ENCODE measurements at regions not wholly inside any gene's neighbourhood (a gene's known extent, or its start where the extent isn't known, plus 50 kb on each side); places are given as distances from the start of the nearest gene placed in this dataset.
"Not testable (repeated sequence)": the region's sequence is repeated elsewhere in the genome, so short reads cannot be mapped to it uniquely, and the experiment has no call there.

DNA sequence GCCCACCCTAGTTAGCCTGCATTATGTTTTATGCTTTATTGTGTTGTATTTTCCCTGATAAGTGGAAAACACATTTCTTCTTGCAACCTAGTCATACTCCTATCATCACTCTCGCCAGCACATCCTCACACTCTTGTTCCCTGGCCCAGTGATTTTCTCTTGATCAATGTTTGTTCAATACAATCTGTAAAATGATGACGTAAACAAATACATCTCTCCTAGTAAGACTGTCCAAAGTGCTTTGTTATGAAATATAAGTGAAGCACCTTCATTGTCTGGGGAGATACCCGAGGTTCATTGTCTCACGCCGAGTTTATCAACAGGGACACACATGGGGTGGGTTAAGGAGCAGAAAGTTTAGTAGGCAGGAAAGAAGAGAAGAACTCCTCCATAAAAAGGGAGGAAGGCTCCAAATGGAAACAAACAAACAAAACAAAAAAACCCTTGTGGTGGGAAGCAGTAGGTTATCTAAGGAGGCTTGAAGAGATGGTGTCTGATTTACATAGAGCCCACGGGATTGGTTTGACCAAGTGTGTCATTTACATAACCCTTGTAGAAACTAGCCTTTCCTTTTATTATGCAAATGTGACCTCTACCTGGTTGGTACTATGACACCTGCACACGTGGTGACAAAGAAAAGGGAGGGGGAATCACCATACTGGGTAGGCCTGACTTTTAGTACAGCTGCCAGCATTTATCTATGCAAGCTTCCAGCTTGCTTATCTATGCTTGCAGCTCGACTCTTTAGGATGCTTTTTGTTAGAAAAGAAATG, 1317.9 kb upstream of the SPRY2 start:
- in situ Hi-C loops (cut with HindIII; ENCODE audit: low sequenced_read_pairs), result no loop called here

DNA sequence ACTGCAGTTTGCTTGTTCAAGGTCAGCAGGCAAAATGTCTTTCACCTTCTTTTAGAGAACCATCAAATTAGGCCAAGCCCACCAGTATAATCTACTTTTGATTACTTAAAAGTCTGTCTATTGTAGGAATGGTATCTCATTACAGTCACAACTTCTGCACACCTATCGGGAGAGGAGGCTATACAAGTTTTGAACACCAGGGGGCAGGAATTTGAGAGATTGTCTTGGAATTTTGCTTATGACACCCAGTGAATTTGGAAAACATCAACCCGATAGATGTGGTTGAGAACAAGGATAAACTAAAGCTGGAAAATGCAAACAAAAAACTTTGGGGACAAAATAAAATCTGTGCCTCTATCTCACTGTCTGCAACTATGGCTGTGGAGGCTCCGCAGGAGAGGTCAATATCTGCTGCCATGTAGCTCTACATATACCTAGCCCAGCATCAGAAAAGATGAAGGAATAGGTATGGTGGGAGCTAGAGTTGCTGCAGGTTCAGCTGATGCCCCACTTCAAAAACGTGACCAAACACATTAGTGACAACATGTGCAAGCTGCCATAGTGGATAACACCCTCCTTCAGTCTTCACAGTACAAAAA, 1299.2 kb upstream of the SPRY2 start:
- in situ Hi-C loops (cut with HindIII; ENCODE audit: low sequenced_read_pairs), result no loop called here

DNA sequence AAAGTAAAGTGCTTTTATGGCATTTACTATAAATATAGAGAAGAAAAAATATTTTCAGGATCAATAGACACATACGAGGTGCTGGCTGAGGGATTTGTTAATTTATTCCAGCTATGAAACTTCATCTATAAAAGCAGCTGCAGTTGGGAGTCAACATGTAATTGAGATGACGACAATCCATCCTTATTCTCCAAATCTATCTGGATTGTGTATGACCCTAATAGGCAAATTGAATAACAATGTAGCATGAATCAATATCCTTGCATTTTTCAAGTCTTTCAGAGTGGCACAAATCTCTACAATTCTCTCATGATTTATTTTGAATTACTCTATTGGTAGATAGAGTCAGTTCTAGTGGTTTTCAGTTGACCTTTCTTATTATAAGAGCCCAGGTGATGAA, 1296.5 kb upstream of the SPRY2 start:
- in situ Hi-C loops (cut with HindIII; ENCODE audit: low sequenced_read_pairs), result no loop called here

DNA sequence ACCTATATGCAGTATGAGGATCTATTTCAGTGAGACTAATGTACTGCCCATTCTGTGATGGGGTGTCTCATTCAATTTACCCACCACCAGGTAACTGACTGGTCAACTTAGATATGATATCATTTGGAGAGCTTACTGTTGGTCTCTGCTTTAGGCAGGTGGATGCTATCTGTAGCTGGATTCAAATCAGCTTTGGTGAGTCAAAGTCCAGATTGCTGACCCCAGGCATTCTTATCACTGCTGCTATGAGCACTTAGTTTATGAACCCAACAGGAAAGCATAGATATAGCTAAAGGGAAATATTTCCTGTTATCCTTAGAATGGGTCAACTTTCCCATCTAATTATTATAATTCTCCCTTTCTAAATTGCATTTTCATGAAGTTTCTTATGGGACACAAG, 1295.2 kb upstream of the SPRY2 start:
- in situ Hi-C loops (cut with HindIII; ENCODE audit: low sequenced_read_pairs), result no loop called here

DNA sequence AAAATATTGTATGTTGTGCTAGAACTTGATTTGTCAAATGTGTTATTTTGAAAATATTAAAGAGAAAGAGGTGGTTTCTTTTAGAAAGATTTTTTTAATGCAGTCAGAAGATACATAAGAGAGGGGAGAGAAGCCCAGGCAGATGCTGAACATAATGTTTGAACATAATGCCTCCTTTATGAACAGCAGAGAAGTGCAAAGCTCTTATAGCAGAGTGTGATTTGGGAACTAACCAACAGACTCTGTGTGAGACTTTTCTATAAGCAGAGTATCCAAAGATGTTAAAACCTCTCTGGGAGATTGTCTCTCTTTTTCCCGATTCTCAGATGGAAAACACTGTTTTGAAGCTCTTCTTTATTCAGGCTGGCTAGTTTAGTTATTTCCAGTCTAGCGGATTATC, 1274.1 kb upstream of the SPRY2 start:
- in situ Hi-C loops (cut with HindIII; ENCODE audit: low sequenced_read_pairs), result no loop called here

DNA sequence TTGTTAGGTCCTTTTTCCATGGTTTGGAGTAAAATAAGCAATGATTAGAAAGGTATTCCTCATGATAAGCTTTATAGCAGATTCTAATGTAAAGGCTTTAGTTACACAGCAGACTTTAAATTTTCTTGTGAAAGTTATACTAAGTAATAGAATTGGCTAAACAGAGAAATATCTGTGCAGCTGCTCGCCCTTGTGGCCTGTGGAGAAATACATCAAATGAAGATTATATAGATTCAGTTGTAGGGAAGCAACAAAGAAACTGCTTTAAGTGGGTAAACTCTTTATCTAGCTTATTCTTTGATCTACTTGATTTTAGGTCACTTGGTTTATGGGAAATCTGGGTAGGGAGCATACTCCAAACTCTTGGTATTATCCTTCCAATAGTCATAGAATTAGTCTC, 1269.7 kb upstream of the SPRY2 start:
- in situ Hi-C loops (cut with HindIII; ENCODE audit: low sequenced_read_pairs), result no loop called here

DNA sequence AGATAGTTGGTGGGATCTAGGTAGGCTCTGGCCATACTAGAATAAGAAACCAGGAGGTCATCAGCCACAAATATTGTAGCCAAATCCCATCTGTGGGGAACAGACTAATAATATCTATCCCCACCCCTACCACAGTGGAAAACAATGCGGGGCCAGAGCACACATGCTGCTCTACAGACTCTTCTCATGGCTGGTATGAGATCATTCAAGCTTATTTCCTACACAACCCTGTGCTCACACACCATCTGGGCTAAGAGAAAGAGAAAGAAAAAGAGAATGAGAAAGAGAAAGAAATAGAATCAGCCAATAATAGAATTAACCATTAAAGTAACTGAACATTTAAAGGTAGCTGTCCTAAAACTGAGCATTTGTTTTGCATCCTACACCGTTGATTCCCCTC, 1268.4 kb upstream of the SPRY2 start:
- in situ Hi-C loops (cut with HindIII; ENCODE audit: low sequenced_read_pairs), result no loop called here

DNA sequence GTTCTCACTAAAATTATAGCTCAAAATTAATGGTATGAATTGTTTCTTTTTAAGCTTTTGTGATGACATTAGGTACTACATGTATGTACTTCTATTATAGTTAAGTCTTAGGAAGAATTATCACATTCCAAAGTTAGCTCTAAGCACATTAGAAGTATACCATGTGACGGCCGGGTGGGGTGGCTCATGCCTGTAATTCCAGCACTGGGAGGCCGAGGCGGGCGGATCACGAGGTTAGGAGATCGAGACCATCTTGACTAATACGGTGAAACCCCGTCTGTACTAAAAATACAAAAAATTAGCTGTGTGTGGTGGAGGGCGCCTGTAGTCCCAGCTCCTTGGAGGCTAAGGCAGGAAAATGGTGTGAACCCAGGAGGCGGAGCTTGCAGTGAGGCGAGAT, 1265.1 kb upstream of the SPRY2 start:
- in situ Hi-C loops (cut with HindIII; ENCODE audit: low sequenced_read_pairs), result no loop called here

DNA sequence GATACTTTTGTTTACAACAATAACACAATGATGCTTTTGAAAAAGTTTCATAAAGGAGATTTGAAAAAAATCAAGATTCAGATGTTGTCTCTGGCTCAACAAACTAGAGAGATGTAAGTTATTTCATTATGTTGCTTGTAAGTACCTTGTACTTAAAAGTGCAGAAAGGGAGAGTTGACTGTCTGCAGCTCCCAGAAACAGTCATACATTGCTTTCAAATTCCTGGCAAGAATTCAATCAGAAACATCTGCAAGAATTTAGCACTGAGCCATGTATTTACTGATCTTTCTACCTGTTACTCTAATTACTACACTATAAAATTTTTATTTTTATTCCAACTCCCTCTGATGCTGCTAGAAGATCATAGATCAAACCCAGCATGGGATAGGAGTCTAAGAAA, 1261.3 kb upstream of the SPRY2 start:
- in situ Hi-C loops (cut with HindIII; ENCODE audit: low sequenced_read_pairs), result no loop called here

DNA sequence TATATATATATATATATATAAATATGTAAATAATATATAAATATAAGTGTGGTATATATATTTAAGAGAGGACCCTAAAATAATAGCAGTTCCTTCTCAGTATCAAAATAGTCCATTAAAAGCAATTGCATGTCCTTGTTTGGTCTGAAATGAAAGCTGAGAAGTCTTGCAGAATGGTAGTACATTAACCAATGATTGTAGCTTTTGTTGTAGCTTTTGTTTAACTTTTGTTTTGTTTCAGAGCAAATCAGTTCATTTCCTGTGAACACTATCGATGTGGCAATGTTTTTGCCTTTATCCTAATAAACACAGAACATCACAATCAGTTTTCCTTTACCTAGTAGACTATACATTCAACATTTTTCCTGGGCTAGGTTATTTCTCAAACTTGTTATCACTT, 1256.2 kb upstream of the SPRY2 start:
- in situ Hi-C loops (cut with HindIII; ENCODE audit: low sequenced_read_pairs), result no loop called here

DNA sequence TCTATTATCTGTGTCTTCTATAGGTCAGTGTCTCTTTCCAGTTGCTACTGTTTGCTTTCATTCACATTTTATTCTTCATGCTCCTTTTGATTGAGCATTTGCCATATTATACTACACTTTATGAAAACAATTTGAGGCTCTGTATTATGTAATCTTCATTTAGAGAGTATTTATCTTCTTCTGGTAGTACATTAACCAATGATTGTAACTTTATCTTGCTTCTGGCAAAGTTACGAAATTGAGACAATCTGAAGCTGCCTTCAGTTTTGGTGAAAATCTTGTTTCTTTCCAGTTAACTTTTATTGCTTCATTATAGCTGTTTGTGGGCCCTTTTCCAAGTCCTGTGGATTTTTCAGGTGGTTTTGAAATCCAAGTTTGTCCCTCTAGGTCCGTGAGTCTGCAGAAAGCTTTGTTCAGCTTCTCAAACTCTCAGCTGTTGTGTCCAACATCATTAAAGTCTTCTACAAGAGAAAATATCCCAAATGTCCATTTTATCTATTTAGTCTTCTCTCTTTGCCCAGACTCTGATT, 1255.4 kb upstream of the SPRY2 start:
- in situ Hi-C loops (cut with HindIII; ENCODE audit: low sequenced_read_pairs), result no loop called here

DNA sequence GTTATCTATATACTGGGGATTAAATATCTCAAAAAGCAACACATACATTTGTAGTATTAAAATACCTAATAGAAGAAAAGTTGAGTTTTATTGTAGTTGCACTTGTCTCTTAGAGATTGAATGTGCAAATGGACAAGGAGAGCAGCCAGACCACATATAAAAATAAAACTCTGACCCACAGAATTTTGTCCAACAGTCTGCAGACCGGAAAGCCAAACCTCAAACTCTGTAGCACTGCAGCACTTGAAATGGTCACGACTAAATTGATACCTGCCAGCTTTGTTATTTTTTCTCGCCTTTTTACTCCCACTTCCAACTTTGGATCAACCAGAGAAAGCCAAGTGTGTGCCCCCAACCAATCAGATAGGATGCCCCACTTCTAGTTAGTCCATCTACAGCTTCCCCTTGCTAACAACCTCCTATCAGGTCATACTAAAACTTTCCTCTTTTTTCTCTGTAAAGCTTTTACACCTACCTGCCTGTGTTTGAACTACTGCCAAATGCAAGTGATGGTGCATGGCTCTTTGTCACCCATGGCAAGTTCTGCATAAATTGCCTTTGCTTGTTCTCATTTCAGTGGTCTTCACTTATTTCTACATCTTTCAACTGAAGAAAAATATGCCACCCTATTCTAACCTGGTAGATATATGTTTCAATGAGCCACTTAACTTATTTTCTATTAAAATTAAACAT, 1250.7 kb upstream of the SPRY2 start:
- in situ Hi-C loops (cut with HindIII; ENCODE audit: low sequenced_read_pairs), result no loop called here

DNA sequence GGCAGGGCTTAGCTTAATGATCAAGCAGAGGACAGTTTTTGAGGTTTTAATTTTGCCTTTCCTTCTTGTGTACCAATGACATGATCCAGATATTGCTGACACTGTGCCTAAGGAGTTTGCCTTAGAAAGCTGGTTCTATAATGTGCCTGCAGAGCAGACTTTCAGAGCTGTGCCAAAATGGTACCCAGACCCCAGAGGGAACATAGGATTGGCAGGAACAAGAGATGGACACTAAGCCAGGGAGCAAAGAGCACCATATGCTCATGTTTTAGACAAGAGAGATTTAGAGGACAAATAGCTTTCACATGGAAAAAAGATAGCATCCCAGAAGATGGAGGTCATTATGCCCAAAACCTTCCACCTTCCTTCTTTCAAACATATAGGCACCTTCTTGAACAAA, 1241.5 kb upstream of the SPRY2 start:
- in situ Hi-C loops (cut with HindIII; ENCODE audit: low sequenced_read_pairs), result no loop called here

DNA sequence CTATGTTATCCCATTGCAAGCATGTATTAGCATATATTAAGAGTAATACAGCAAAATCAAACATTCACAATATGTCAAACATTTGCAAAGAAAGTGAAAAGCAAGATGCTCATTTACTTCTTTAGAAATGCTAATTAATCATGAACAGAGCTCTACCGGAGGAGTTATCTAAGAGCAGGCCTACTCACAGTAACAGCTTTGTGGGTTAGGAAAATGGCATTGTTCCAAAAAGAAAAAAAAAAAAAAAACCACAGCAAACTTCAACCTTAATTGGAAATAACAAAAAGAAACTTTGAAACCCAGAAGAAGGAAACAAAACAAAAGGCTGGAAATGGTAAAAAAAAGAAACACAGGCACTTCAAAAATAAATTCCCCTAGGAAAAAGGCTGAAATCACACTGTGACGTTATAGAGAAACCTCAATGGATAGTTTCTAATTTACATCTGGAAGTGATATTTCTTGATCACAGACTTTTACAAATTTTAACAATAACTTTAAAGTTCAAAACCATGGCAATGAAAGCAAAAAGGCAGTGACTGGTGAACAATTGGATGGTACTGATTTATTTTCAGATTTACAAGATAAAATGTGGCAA, 1236.8 kb upstream of the SPRY2 start:
- in situ Hi-C loops (cut with HindIII; ENCODE audit: low sequenced_read_pairs), result no loop called here

DNA sequence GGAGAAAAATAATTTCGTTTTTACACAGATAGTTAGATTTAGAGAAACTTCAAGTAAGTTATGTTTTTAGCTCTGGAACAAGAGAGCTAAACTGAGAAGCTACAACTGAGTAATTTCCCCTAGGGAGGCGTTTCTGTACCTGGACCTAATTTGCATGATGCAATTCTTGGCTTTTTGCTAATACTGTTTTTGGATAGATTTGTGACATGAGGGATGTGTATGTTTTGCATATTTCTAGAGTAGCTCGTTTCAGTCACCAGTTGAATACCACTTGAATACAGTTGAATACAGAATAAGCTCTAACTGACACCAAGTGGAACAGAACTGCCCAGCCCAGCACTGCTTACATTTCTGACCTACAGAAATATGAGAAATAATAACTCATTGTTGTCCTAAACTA, 1227.9 kb upstream of the SPRY2 start:
- in situ Hi-C loops (cut with HindIII; ENCODE audit: low sequenced_read_pairs), result no loop called here

DNA sequence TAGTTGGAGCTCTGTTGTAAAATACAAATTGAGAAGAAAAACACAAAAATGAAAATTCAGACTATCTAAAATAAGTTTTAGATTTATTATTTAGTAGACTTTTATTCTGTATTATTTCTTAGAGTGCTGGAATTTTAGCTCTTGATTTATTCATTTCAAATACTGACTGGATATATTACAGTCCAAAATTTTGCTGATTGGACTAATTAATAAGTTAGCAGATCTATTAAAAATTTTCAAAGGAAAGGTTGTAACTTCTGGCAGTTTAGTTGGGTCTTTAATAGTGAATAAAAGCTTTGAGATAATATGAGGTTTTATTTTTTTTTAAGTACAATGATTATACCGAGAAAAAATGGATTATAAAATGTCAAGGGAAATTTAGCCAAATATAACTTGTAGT, 1224.9 kb upstream of the SPRY2 start:
- in situ Hi-C loops (cut with HindIII; ENCODE audit: low sequenced_read_pairs), result no loop called here

DNA sequence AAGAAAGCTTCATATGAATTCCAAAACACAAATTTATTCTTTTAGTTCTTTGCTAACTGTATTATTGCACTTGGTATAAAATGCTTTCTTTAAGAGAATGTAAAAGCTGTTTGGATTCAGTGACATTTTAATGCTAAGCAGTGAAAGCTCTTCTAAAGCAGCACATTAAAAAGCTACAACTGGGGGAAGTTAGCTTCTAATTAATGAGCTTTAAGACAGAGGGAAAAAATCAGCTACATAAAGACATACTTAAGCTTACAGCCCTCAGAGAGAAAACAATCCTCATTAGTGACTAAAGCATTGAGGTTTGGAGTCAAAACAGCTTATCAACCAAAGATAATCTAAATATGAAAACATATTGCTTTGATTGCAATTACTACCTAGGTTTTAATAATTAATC, 1222.2 kb upstream of the SPRY2 start:
- in situ Hi-C loops (cut with HindIII; ENCODE audit: low sequenced_read_pairs), result no loop called here

DNA sequence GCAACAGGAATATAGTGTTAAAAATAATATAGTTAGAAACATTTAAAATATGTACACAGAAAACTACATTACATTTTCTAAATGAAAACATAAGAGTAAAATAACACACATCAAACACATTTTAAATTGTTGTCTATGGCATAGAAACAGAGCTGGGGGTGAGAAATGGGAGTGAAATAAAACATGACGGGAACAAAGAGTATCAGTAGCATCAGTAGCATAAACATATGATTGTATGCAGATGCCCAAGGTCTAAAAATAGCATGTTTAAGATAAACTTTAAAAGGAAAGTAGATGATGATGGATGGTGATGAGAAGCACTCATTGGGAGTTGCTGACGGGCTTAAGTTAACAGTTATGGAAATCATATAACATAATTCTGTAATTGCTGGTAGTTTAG, 1221.7 kb upstream of the SPRY2 start:
- in situ Hi-C loops (cut with HindIII; ENCODE audit: low sequenced_read_pairs), result no loop called here

DNA sequence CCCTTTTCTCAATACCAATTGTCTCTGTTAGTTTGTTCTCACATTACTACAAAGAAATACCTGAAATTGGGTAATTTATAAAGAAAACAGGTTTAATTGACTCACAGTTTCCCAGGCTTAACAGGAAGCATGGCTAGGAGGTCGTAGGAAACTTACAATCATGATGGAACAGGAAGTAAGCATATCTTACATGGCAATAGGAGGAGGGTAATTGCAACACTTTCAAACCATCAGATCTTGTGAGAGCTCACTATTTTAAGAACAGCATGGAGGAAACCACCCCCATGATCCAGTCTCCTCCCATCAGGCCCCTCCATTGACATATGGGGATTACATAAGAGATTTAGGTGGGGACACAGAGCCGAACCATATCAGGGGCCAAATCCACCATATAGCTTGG, 1210.1 kb upstream of the SPRY2 start:
- in situ Hi-C loops (cut with HindIII; ENCODE audit: low sequenced_read_pairs), result no loop called here

DNA sequence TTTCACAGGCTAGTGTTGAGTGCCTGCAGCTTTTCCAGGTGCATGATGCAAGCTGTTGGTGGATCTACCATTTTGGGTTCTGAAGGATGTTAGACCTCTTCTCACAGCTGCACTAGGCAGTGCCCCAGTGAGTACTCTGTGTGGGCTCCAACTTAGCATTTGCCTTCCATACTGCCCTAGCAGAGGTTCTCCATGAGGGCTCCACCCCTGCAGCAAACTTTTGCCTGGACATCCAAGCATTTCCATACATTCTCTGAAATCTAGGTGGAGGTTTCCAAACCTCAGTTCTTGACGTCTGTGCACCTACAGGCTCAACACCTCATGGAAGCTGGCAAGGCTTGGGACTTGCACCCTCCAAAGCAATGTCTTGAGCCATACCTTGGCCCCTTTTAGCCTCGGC, 1205.4 kb upstream of the SPRY2 start:
- in situ Hi-C loops (cut with HindIII; ENCODE audit: low sequenced_read_pairs), result not testable (repeated sequence)

DNA sequence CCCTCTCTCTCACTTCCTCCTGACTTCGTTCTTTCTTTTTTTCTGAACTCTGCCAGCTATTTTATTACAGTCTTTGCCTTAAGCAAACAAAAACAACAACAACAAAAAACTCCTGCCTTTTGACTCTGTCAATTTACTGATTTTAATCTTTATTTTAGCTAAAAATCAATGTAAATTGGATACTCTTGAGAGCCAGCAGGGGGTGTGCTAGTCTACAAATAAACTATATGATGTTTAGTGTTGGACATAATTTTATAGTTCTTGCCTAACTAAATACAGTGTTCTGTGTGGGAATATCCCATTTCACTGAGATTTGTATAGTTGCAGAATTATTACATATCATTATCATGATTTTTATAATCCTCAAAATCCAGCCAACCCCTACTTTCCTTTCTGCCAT, 1199.9 kb upstream of the SPRY2 start:
- in situ Hi-C loops (cut with HindIII; ENCODE audit: low sequenced_read_pairs), result no loop called here

Measured in endothelial cell of hepatic sinusoid (primary cell).